GM21526 (cell line): ENCODE measurements at regions not wholly inside any gene's neighbourhood (a gene's known extent, or its start where the extent isn't known, plus 50 kb on each side); places are given as distances from the start of the nearest gene placed in this dataset.

ENCODE experiments used
- ATAC-seq: cut with Tn5 transposase; IDR thresholded peaks from one replicate; pipeline ENCODE4 v1.9.1; 2021; ENCODE audit warnings: moderate library complexity; ENCODE audit not compliant: unreplicated experiment, low FRiP score

- ATAC-seq, result peak; percentile 92
These were observed 172.8 kb upstream of the ZNF267 start for GRCh38 chr16:31700530-31701388.

GRCh38 chr16:31701734-31702133, 171.9 kb upstream of the ZNF267 start:
- no peak for ATAC-seq

GRCh38 chr16:31702796-31703195, 170.8 kb upstream of the ZNF267 start:
- ATAC-seq, result no peak

- no peak for ATAC-seq
These were observed 170.0 kb upstream of the ZNF267 start for GRCh38 chr16:31703526-31704128.

- no peak for ATAC-seq
These were observed 169.5 kb upstream of the ZNF267 start for GRCh38 chr16:31704138-31704537.

- ATAC-seq, result no peak
These were observed 168.2 kb upstream of the ZNF267 start for GRCh38 chr16:31705371-31705770.

- ATAC-seq, result no peak
These were observed 167.3 kb upstream of the ZNF267 start for GRCh38 chr16:31706318-31706717.

- no peak for ATAC-seq
These were observed 166.7 kb upstream of the ZNF267 start for GRCh38 chr16:31706925-31707324.

- ATAC-seq, result no peak
These were observed 165.8 kb upstream of the ZNF267 start for GRCh38 chr16:31707743-31708335.

- ATAC-seq, result no peak
These were observed 165.3 kb upstream of the ZNF267 start for GRCh38 chr16:31708348-31708747.

GRCh38 chr16:31709181-31709580, 164.4 kb upstream of the ZNF267 start:
- ATAC-seq, result no peak

- ATAC-seq, result no peak
These were observed 163.5 kb upstream of the ZNF267 start for GRCh38 chr16:31710134-31710533.

GRCh38 chr16:31710880-31711279, 162.7 kb upstream of the ZNF267 start:
- no peak for ATAC-seq

- ATAC-seq, result no peak
These were observed 162.2 kb upstream of the ZNF267 start for GRCh38 chr16:31711344-31711845.

- no peak for ATAC-seq
These were observed 161.5 kb upstream of the ZNF267 start for GRCh38 chr16:31712064-31712540.

GRCh38 chr16:31713071-31713944, 160.3 kb upstream of the ZNF267 start:
- peak; percentile 94 for ATAC-seq

GRCh38 chr16:31713945-31714902, 159.4 kb upstream of the ZNF267 start:
- no peak for ATAC-seq

- ATAC-seq, result no peak
These were observed 158.6 kb upstream of the ZNF267 start for GRCh38 chr16:31714903-31715504.

GRCh38 chr16:31715915-31716314, 157.7 kb upstream of the ZNF267 start:
- ATAC-seq, result no peak
